ENCODE measurements at regions not wholly inside any gene's neighbourhood (a gene's known extent, or its start where the extent isn't known, plus 50 kb on each side); places are given as distances from the start of the nearest gene placed in this dataset.

GRCh38 chr6:8739454-8739853 lies 304.1 kb upstream of the SLC35B3 start:
- TF ChIP-seq ZNF160 (CRISPR knock-in tag; IDR thresholded peaks at IDR 0.05) (no peak), PCBP2 (optimal IDR thresholded peaks at IDR 0.05; ENCODE audit: low read depth, low read length, poor library complexity, severe bottlenecking) (no peak), ZNF512 (CRISPR knock-in tag; IDR thresholded peaks at IDR 0.05) (no peak), TAF1 (CRISPR knock-in tag; IDR thresholded peaks at IDR 0.05) (no peak), RELA (CRISPR knock-in tag; IDR thresholded peaks at IDR 0.05) (no peak), ZNF644 (CRISPR knock-in tag; IDR thresholded peaks at IDR 0.05; ENCODE audit: low read depth) (no peak), CTCF (CRISPR knock-in tag; IDR thresholded peaks at IDR 0.05) (no peak), ZNF678 (CRISPR knock-in tag; IDR thresholded peaks at IDR 0.05) (no peak), TCF7L2 (IDR thresholded peaks at IDR 0.05; ENCODE audit: low read depth, low read length) (no peak), ATF2 (CRISPR knock-in tag; IDR thresholded peaks at IDR 0.05) (no peak), KLF9 (CRISPR knock-in tag; IDR thresholded peaks at IDR 0.05; ENCODE audit: low read depth) (no peak)

Measured in HepG2 (cell line).